ENCODE measurements at regions not wholly inside any gene's neighbourhood (a gene's known extent, or its start where the extent isn't known, plus 50 kb on each side); places are given as distances from the start of the nearest gene placed in this dataset.

DNA sequence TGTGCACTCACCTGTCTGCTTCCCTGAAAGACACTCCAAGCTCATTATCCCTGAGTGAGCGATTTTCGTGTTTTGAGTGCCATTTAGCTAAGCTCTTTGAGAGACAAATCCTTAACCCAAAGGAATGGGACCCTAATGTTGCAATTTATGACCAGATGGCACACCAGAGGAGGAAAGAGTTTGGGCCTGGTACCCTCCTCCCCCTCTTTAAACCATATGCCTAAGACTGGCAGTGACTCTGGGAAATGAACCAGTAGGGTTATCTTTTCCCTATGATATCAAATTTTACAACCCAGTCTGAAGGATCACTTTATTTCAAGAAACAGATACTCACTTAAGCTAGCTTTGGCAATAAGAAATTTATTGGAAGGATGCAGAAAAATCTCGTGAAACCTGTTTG, 550.4 kb downstream of the TOX3 start:
- no peak overlapping the region for H3K4me3 ChIP-seq (ENCODE audit: low read depth, low read length)
- TF ChIP-seq, protein P1, sequence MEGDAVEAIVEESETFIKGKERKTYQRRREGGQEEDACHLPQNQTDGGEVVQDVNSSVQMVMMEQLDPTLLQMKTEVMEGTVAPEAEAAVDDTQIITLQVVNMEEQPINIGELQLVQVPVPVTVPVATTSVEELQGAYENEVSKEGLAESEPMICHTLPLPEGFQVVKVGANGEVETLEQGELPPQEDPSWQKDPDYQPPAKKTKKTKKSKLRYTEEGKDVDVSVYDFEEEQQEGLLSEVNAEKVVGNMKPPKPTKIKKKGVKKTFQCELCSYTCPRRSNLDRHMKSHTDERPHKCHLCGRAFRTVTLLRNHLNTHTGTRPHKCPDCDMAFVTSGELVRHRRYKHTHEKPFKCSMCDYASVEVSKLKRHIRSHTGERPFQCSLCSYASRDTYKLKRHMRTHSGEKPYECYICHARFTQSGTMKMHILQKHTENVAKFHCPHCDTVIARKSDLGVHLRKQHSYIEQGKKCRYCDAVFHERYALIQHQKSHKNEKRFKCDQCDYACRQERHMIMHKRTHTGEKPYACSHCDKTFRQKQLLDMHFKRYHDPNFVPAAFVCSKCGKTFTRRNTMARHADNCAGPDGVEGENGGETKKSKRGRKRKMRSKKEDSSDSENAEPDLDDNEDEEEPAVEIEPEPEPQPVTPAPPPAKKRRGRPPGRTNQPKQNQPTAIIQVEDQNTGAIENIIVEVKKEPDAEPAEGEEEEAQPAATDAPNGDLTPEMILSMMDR (IDR thresholded peaks at IDR 0.05; ENCODE audit: insufficient read depth, low read depth, low read length): no peak
- no peak for DNase-seq (ENCODE audit: low read depth)

DNA sequence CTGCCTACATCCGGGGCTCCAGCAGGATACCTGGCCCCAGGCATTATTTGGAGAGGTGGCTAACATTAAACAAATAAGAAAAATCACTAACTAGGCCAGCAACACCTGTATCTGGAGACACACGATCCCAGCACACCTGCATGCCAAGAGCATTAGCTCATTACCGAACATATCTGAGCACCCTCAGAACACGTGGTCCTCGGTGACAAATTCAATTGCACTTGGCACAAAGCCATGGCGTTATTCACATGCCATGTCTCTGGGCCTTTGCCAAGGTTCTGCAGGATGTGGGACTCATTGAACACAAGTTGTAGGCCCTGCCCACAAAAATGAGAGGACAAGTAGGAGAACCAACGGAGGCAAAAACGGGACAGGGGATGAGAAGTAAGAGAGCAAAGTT, 552.3 kb downstream of the TOX3 start:
- TF ChIP-seq, protein P1 (IDR thresholded peaks at IDR 0.05; ENCODE audit: insufficient read depth, low read depth, low read length): no peak
- no peak for DNase-seq (ENCODE audit: low read depth)
- no peak overlapping the region for H3K4me3 ChIP-seq (ENCODE audit: low read depth, low read length)

DNA sequence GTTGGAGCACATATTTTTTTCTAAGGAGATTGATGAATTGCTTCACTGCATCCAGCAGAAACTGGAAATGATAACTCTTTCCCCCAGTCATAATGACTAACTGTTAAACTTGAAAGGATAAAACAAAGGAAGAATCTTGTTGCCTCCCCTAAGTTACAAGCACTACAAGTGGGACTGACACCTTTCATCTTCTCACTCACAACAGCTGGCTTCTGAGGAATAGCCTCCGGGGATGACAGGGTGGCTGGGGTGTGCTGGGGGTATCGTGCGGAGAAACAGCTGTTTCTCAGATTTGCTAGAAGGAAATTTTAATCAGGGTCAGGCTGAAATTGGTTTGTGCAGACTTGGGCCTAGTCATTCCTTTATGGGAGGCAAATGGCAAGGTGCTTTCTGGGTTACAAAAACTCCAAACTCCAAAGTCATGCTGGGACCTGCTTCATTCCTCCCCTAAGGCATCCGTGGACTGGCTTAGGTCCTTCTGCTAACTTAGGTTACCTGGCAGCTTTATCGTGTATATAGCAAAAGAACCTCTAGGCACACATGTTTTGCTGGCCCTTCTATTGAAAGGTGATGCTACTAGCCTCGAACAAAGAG, 557.2 kb downstream of the TOX3 start:
- DNase-seq (ENCODE audit: low read depth): no peak
- no peak overlapping the region for H3K4me3 ChIP-seq (ENCODE audit: low read depth, low read length)
- TF ChIP-seq, protein P1 (IDR thresholded peaks at IDR 0.05; ENCODE audit: insufficient read depth, low read depth, low read length): no peak

DNA sequence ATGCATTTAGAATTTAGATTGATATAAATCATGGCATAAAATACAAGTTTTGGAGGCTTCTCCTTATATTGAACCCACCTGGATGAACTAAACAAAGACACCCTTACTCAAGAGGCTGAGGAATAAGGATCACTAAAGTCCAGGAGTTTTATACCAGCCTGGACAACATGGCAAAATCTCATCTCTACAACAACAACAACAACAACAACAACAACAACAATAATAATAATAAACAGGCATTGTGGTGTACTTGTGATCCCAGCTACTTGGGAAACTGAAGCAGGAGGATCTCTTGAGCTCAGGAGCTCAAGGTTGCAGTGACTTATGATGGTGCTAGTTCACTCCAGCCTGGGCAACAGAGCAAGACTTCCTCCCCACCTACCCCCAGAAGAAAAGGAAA, 558.0 kb downstream of the TOX3 start:
- TF ChIP-seq, protein P1 (IDR thresholded peaks at IDR 0.05; ENCODE audit: insufficient read depth, low read depth, low read length): no peak
- no peak for DNase-seq (ENCODE audit: low read depth)

DNA sequence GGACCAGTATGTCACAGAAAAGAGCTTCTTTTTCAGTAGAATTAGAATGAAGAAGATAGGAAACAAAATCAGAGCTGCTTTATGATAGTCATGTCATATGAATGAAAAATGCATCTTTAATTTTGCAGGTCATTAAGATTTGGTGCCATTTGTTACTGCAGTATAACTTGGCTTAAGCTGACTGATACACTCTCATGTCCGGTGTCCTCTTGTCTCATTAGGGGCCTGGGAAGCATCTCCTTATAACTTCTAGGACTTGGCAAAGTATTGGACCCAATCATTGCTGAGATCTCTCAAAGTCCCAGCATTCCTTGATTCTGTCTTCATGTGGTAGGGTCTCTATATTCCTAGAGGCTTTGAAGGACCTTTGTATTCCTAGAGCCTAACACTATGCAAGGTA, 559.4 kb downstream of the TOX3 start:
- DNase-seq (ENCODE audit: low read depth): no peak
- TF ChIP-seq, protein P1 (IDR thresholded peaks at IDR 0.05; ENCODE audit: insufficient read depth, low read depth, low read length): no peak
- no peak overlapping the region for H3K4me3 ChIP-seq (ENCODE audit: low read depth, low read length)

More for the DNA sequence above, 558.0 kb downstream of the TOX3 start:
- no peak overlapping the region for H3K4me3 ChIP-seq (ENCODE audit: low read depth, low read length)

DNA sequence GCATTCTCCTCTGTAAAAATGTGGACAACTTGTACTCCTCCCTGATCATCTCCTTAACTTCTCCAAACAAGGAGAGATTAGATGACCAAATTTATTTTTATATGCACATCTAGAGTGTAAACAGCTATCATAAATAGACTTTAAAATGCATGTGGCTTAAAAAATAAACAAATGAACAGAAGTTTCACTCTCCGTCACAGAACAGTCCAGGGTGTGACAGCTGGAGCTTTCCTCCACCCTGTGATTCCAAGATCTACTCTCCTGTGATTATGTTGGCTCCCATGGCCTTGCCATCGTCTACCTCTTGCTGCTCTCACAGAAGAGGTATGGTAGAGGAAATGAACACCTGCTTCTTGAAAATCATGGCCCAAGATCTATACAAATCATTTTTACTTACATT, 560.2 kb downstream of the TOX3 start:
- H3K4me3 ChIP-seq (ENCODE audit: low read depth, low read length): no peak overlapping the region
- TF ChIP-seq, protein P1 (IDR thresholded peaks at IDR 0.05; ENCODE audit: insufficient read depth, low read depth, low read length): no peak
- no peak for DNase-seq (ENCODE audit: low read depth)

DNA sequence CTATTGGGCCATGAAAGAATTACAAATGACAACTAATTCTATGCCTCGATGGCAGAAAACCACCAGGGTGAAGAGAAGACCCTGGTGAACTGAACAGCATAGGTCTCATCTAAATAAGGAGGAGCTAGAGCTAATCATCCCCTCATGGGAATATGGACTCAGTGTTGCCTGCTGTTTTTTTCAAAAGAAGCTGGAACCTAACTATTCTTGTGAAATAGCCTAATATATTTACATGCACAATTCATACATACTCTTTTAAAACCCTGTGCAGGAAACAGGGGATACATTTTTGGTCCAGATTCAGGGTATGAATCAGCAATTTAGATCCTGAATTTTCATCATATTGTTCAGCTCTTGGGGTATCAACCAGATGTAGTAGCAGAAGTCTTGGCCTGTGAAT, 560.6 kb downstream of the TOX3 start:
- H3K4me3 ChIP-seq (ENCODE audit: low read depth, low read length): no peak overlapping the region
- DNase-seq (ENCODE audit: low read depth): no peak
- TF ChIP-seq, protein P1 (IDR thresholded peaks at IDR 0.05; ENCODE audit: insufficient read depth, low read depth, low read length): no peak
